HepG2 (cell line): ENCODE measurements at regions not wholly inside any gene's neighbourhood (a gene's known extent, or its start where the extent isn't known, plus 50 kb on each side); places are given as distances from the start of the nearest gene placed in this dataset.
"Not testable (repeated sequence)": the region's sequence is repeated elsewhere in the genome, so short reads cannot be mapped to it uniquely, and the experiment has no call there.

Experiments
- ATAC-seq: fragments of 200-7000 bp; cut with Tn5 transposase; 3 replicates; pipeline ENCODE4 v1.9.1; 2020; ENCODE audit warnings: mild to moderate bottlenecking, moderate library complexity
- BruUV-seq: library from RNA; stranded (reverse); fragments of 400-500 nt; replicated peaks from 2 replicates; lab custom pipeline; 2021; lab: Mats Ljungman, UMichigan
- CTCF ChIA-PET: fragments of 300-600 bp; formaldehyde crosslinking; extraction: SDS; loops from one replicate; lab custom pipeline; 2021; ENCODE audit warnings: low total read pairs, inconsistent platforms, low intra/inter-chr PET ratio; lab: Yijun Ruan, JAX
- POLR2A ChIA-PET: fragments of 350-600 bp; sonication (Branson Sonifier 250); formaldehyde crosslinking; loops from one replicate; lab custom pipeline; 2020; ENCODE audit warnings: antibody characterized with exemption, inconsistent platforms; lab: Yijun Ruan, JAX
- DNase-seq: peaks from one replicate; pipeline ENCODE4 v3.0.0-alpha.2; 2015; ENCODE audit warnings: low spot score
- FAIRE-seq: peaks from 3 replicates; lab custom pipeline; 2011; peaks lifted over from hg19 to GRCh38; lab: Jason Lieb, UNC
- H2AFZ ChIP-seq: one replicate; pipeline ENCODE4 v1.6.1; 2011; ENCODE audit warnings: low read length, inconsistent platforms
- H3K27ac ChIP-seq: fragments of 300-600 bp; 3 replicates; pipeline ENCODE4 v1.8.0; 2011; ENCODE audit warnings: mixed run types, mild to moderate bottlenecking, mixed read lengths, low read length, inconsistent platforms; ENCODE audit not compliant: insufficient read depth; ENCODE audit errors: extremely low read length
- H3K27me3 ChIP-seq, 2 experiments: fragments of 200-600 bp in 1 of 2; 2 replicates in 1 of 2; 3 replicates in 1 of 2; pipeline versions ENCODE4 v1.6.0 to v1.8.0; 2011; ENCODE audit warnings: low read length in 2 of 2, mild to moderate bottlenecking in 2 of 2, moderate library complexity in 2 of 2, inconsistent platforms in 1 of 2; ENCODE audit not compliant: insufficient read depth in 2 of 2, control insufficient read depth in 1 of 2
- H3K36me3 ChIP-seq, 2 experiments: fragments of 200-600 bp in 1 of 2; replicated peaks in 1 of 2; 2 replicates in 1 of 2; 3 replicates in 1 of 2; pipeline versions ENCODE4 v1.5.1 to v1.8.0; 2011; ENCODE audit warnings: low read length in 2 of 2, inconsistent platforms in 1 of 2; ENCODE audit not compliant: insufficient read depth in 2 of 2, control insufficient read depth in 1 of 2
- H3K4me1 ChIP-seq: 2 replicates; pipeline ENCODE4 v1.5.1; 2012; ENCODE audit warnings: low read length, inconsistent platforms; ENCODE audit not compliant: insufficient read depth
- H3K4me2 ChIP-seq: 2 replicates; pipeline ENCODE4 v1.6.0; 2011; ENCODE audit warnings: low read depth, low read length, inconsistent platforms
- H3K4me3 ChIP-seq, 3 experiments: fragments of 200-600 bp in 1 of 3; sonication (generic), shearing (Covaris generic) in 1 of 3; replicated peaks in 1 of 3; 2 replicates each; pipeline ENCODE4 v1.5.1; 2011 to 2016; ENCODE audit warnings: low read length in 3 of 3, inconsistent platforms in 2 of 3, low read depth in 2 of 3, mild to moderate bottlenecking in 2 of 3, control low read depth in 1 of 3, mixed read lengths in 1 of 3; ENCODE audit not compliant: insufficient read depth in 1 of 3
- H3K79me2 ChIP-seq: one replicate; pipeline ENCODE4 v1.6.1; 2011; ENCODE audit warnings: low read length, inconsistent platforms; ENCODE audit not compliant: insufficient read depth
- H3K9ac ChIP-seq: 2 replicates; pipeline ENCODE4 v1.6.0; 2011; ENCODE audit warnings: mild to moderate bottlenecking, low read depth, low read length, inconsistent platforms; ENCODE audit not compliant: insufficient read depth
- H3K9me3 ChIP-seq: 2 replicates; pipeline ENCODE4 v1.5.1; 2012; ENCODE audit warnings: mild to moderate bottlenecking, low read length
- H4K20me1 ChIP-seq: 2 replicates; pipeline ENCODE4 v1.6.0; 2011; ENCODE audit warnings: inconsistent platforms, mild to moderate bottlenecking, low read length, moderate library complexity; ENCODE audit not compliant: insufficient read depth
- WGBS: methylation state at CpG from one replicate; pipeline ENCODE4 v1.1.6; 2017; ENCODE audit warnings: low lambda C conversion rate; 5-methylcytosine and 5-hydroxymethylcytosine counted together
- in situ Hi-C: cut with HindIII; loops from 2 replicates; pipeline ENCODE4 v1.10.0; 2017; ENCODE audit warnings: low pct_unique_long_range_greater_than_20kb; ENCODE audit not compliant: extremely low pct_ligation_motif_present
- intact Hi-C: fragments of 100-400 bp; cut with micrococcal nuclease; formaldehyde crosslinking; loops from one replicate; pipeline ENCODE4 v1.10.0; 2022; ENCODE audit not compliant: unreplicated experiment

DNA sequence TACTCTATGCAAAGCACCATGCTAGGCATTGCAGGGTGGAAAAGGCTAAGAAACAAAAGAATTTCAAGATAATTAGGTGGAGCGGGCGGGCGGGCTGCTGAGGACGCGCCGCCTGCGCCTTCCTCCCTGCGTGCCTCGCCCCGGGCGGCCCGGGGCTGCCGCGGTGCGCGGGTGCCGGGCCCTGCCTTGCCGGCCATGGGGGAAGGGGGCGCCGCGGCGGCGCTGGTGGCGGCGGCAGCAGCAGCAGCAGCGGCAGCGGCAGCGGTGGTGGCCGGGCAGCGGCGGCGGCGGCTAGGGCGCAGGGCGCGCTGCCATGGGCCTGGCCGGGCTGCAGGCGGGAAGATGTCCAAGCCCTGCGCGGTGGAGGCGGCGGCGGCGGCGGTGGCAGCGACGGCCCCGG is 884.3 kb downstream of the TUBA3C start:
- H3K27me3 ChIP-seq, ATAC-seq, H3K27ac ChIP-seq, in situ Hi-C loops, H3K36me3 ChIP-seq, CTCF ChIA-PET, H3K79me2 ChIP-seq, DNase-seq, H3K4me1 ChIP-seq, H3K4me3 ChIP-seq, FAIRE-seq, POLR2A ChIA-PET, H2AFZ ChIP-seq, H3K9ac ChIP-seq, H3K4me2 ChIP-seq, intact Hi-C loops, H4K20me1 ChIP-seq, BruUV-seq: not testable (repeated sequence)
- 86% methylated on average over 48 of the region's 48 CpGs for WGBS
- H3K9me3 ChIP-seq: peaks cover 13% of the 10 kb centered on the region; the same call in 1 of the 2 replicates

DNA sequence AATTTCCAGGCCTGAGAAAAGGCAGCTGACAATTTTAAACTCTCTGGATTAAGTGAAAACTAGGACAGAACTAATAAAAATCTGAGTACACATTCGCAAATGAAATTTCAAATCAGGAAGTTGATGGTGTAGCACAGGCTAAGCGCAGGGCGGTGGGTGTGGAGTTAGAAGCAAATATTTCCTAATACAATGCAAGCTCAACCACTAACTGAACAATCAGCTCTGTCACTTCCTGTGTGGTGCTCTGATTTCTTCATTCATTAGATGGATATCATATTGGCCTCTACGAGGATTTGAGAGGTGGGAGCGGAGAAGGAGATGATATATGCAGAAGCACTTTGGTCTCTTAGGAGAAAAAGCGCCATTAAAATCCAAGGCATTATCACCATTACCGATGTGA is 885.0 kb downstream of the TUBA3C start:
- H3K27me3 ChIP-seq, BruUV-seq, H3K9ac ChIP-seq, H3K4me2 ChIP-seq, H3K27ac ChIP-seq, H3K79me2 ChIP-seq, H2AFZ ChIP-seq, H3K4me3 ChIP-seq, H3K9me3 ChIP-seq, CTCF ChIA-PET, DNase-seq, H4K20me1 ChIP-seq, H3K4me1 ChIP-seq, H3K36me3 ChIP-seq, ATAC-seq, intact Hi-C loops, POLR2A ChIA-PET, FAIRE-seq, in situ Hi-C loops: not testable (repeated sequence)
- WGBS: 18% methylated on average over 5 of the region's 7 CpGs

DNA sequence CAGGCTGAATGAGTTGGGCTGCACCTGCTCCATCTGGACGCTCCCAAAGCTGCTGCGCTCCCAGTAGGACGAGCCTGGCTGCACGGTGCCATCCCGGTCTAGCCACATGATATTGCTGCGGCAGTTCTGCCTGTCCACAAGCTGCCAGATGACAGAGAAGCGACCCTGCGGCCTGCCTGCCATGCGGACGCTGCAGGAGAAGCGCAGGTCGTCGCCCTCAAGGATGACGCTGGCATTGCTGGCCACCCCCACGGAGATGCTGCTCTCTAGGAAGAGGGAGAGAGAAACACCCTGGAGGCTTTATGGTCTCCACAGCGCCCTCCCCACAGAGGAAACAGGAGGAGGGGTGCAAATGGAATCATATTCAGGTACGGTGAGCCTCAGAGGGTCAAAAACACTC is 887.3 kb downstream of the TUBA3C start:
- H3K79me2 ChIP-seq, POLR2A ChIA-PET, H3K36me3 ChIP-seq, DNase-seq, H3K27ac ChIP-seq, CTCF ChIA-PET, H4K20me1 ChIP-seq, intact Hi-C loops, H3K27me3 ChIP-seq, BruUV-seq, H3K4me2 ChIP-seq, in situ Hi-C loops, H3K9ac ChIP-seq, H3K4me3 ChIP-seq, H2AFZ ChIP-seq, H3K4me1 ChIP-seq, FAIRE-seq, H3K9me3 ChIP-seq, ATAC-seq: not testable (repeated sequence)
- WGBS: 42% methylated on average over 10 of the region's 17 CpGs

DNA sequence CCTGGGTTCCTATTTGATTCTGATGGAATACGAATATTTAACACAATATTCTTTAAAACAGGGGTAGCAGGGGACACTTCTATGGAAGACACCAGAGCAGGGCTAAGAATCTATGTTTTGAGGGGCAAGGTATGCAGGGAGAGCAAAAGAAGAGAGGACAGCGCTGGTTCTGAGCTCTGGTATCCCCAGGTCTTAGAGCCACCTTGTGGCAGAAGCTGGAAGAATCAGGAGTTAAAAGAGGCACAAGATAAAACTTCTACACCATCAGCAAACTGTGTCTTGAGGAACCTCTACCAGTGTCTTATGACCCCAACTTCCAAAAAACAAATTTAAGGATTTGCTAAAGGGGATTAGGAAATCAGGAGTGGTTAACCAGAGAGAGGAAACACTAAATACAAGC is 894.8 kb downstream of the TUBA3C start:
- H3K9ac ChIP-seq, H3K4me1 ChIP-seq, H3K27ac ChIP-seq, FAIRE-seq, H3K36me3 ChIP-seq, H3K9me3 ChIP-seq, H2AFZ ChIP-seq, BruUV-seq, H3K79me2 ChIP-seq, in situ Hi-C loops, H3K27me3 ChIP-seq, intact Hi-C loops, H4K20me1 ChIP-seq, CTCF ChIA-PET, H3K4me3 ChIP-seq, H3K4me2 ChIP-seq, DNase-seq, POLR2A ChIA-PET: not testable (repeated sequence)
- WGBS: 3% methylated on average over 2 of the region's 2 CpGs
- peak; percentile 81 for ATAC-seq
